ENCODE measurements at regions not wholly inside any gene's neighbourhood (a gene's known extent, or its start where the extent isn't known, plus 50 kb on each side); places are given as distances from the start of the nearest gene placed in this dataset.

- H3K27ac ChIP-seq, result peak overlapping the region; percentile 91 to 99 (median 96)
- H3K36me3 ChIP-seq, result no peaks in the 10 kb centered on the region
- peak; percentile 85 to 90 for DNase-seq
- WGBS, 2 donors, result 31 to 40% methylated on average over 19 of the region's 19 CpGs
- ATAC-seq, result peak; percentile 80 to 91 (median 88)
- peaks cover 33 to 90% (median 69%) of the 10 kb centered on the region in 9 donors for H3K4me1 ChIP-seq
- no peaks in the 10 kb centered on the region for H3K9me3 ChIP-seq
- intact Hi-C loops (cut with DNase I), result loop anchor here in 6 of 10 donors (1.0 to 10.0 kb wide), 5 partner anchors 73 to 173 kb away; no protein-coding TSS in a partner anchor
- H3K4me3 ChIP-seq, result peak overlapping the region in 8 of 10 donors; percentile 4 to 38 (median 28)
- TF ChIP-seq CTCF (IDR thresholded peaks at IDR 0.05), result no peak
- H3K27me3 ChIP-seq, result no peaks in the 10 kb centered on the region
Observed at GRCh38 chr10:31697271-31698180, 231.1 kb downstream of the ARHGAP12 start.

- intact Hi-C loops (cut with DNase I), result loop anchor here in 5 of 10 donors (5.0 to 10.0 kb wide), 4 partner anchors 70 to 170 kb away; no protein-coding TSS in a partner anchor
- WGBS, 2 donors, result 90 to 93% methylated on average over 14 of the region's 14 CpGs
- no peak for TF ChIP-seq CTCF (IDR thresholded peaks at IDR 0.05)
- no peaks in the 10 kb centered on the region for H3K27me3 ChIP-seq
- no peak for ATAC-seq
- peaks cover 0 to 6% (median 0%) of the 10 kb centered on the region in 11 donors for H3K9me3 ChIP-seq
- peak overlapping the region in 5 of 10 donors; percentile 3 to 97 (median 94) for H3K27ac ChIP-seq
- peaks cover 18 to 67% (median 47%) of the 10 kb centered on the region in 9 donors for H3K4me1 ChIP-seq
- H3K36me3 ChIP-seq, result no peaks in the 10 kb centered on the region
- no peak for DNase-seq
- H3K4me3 ChIP-seq, result no peak overlapping the region
Observed at GRCh38 chr10:31694929-31695837, 233.4 kb downstream of the ARHGAP12 start.

- Histone ChIP-seq H3K27me3 (no peaks in the 10 kb centered on the region), H3K36me3 (no peaks in the 10 kb centered on the region), H3K4me1 (peaks cover 9 to 57% (median 37%) of the 10 kb centered on the region in 9 donors), H3K9me3 (peaks cover 0 to 16% (median 6%) of the 10 kb centered on the region in 11 donors), H3K4me3 (no peak overlapping the region), H3K27ac (peak overlapping the region in 2 of 10 donors; percentile 6 to 97)
- TF ChIP-seq CTCF (IDR thresholded peaks at IDR 0.05), result no peak
- ATAC-seq, result peak in 1 of 8 donors; percentile 7
- 64 to 66% methylated on average over 6 of the region's 6 CpGs for WGBS, 2 donors
- no peak for DNase-seq
- intact Hi-C loops (cut with DNase I), result loop anchor here in 3 of 10 donors (10.0 kb wide), 2 partner anchors 69 to 169 kb away; no protein-coding TSS in a partner anchor
Observed at GRCh38 chr10:31694126-31694685, 234.4 kb downstream of the ARHGAP12 start.

All from heart right ventricle (tissue), 16 donors.